C4-2B (cell line): ENCODE measurements at regions not wholly inside any gene's neighbourhood (a gene's known extent, or its start where the extent isn't known, plus 50 kb on each side); places are given as distances from the start of the nearest gene placed in this dataset.

Source experiments
- CTCF ChIP-seq: fragments of 450-650 bp; conservative IDR thresholded peaks from 2 replicates; pipeline ENCODE4 v1.5.1; 2017; ENCODE audit warnings: mild to moderate bottlenecking
- ZFX ChIP-seq: fragments of 450-650 bp; IDR thresholded peaks from 2 replicates; pipeline ENCODE4 v1.6.1; 2017

GRCh38 chr22:48980409-48980808 is 847.3 kb downstream of the BRD1 start:
- no peak for TF ChIP-seq CTCF
- no peak for TF ChIP-seq ZFX
